ENCODE measurements at regions not wholly inside any gene's neighbourhood (a gene's known extent, or its start where the extent isn't known, plus 50 kb on each side); places are given as distances from the start of the nearest gene placed in this dataset.
A peak's percentile ranks its signal among the peaks of the same experiment; 100 is the strongest.

- Histone ChIP-seq H4K20me1 (ENCODE audit: low read length) (no peaks in the 10 kb centered on the region), H3K4me3 (ENCODE audit: low read length) (no peak overlapping the region), H3K79me2 (ENCODE audit: low read length) (no peaks in the 10 kb centered on the region), H3K4me1 (ENCODE audit: insufficient read depth, low read length) (peaks cover 22% of the 10 kb centered on the region), H3K27ac (ENCODE audit: low read length) (no peak overlapping the region), H2AFZ (ENCODE audit: low read length) (no peak overlapping the region), H3K27me3 (ENCODE audit: low read length) (no peaks in the 10 kb centered on the region), H3K36me3 (ENCODE audit: low read depth, low read length) (no peaks in the 10 kb centered on the region), H3K9me2 (replicated peaks; ENCODE audit: low read length) (no peaks in the 10 kb centered on the region), H3K4me2 (ENCODE audit: low read length) (no peak overlapping the region), H3K9ac (ENCODE audit: low read length) (no peak overlapping the region), H3K9me3 (ENCODE audit: low read length) (no peaks in the 10 kb centered on the region), H3F3A (ENCODE audit: low read length, unreplicated experiment) (no peaks in the 10 kb centered on the region)
- CTCF ChIA-PET, result no interaction called here
- ATAC-seq (no peak), DNase-seq (no peak)
- intact Hi-C loops (cut with micrococcal nuclease), result loop anchor here (5.0 kb wide), 3 partner anchors 215 to 570 kb away; no protein-coding TSS in a partner anchor
- TF ChIP-seq CTCF (conservative IDR thresholded peaks at IDR 0.05; ENCODE audit: low read depth, low read length) (no peak), EZH2phosphoT487 (IDR thresholded peaks at IDR 0.05; ENCODE audit: borderline replicate concordance, low read length) (no peak), EZH2 (IDR thresholded peaks at IDR 0.05; ENCODE audit: low read length, unreplicated experiment) (no peak)
- POLR2A ChIA-PET (ENCODE audit: unreplicated experiment), result interaction anchor here (0.6 kb wide), 1 partner anchor 17 kb away, joined by 3 read pairs; no protein-coding TSS in a partner anchor
- no TSS peak for BruUV-seq (replicated peaks)
Observed at GRCh38 chr7:84452618-84453017, 258.0 kb upstream of the SEMA3A start.

- DNase-seq, result peak; percentile 17
- no peak for TF ChIP-seq EZH2phosphoT487 (IDR thresholded peaks at IDR 0.05; ENCODE audit: borderline replicate concordance, low read length)
- no peak for TF ChIP-seq CTCF (conservative IDR thresholded peaks at IDR 0.05; ENCODE audit: low read depth, low read length)
- no peak for TF ChIP-seq EZH2 (IDR thresholded peaks at IDR 0.05; ENCODE audit: low read length, unreplicated experiment)
- Histone ChIP-seq H3K79me2 (ENCODE audit: low read length) (no peaks in the 10 kb centered on the region), H3K9me2 (replicated peaks; ENCODE audit: low read length) (no peaks in the 10 kb centered on the region), H4K20me1 (ENCODE audit: low read length) (no peaks in the 10 kb centered on the region), H3K27ac (ENCODE audit: low read length) (no peak overlapping the region), H3K27me3 (ENCODE audit: low read length) (no peaks in the 10 kb centered on the region), H3K4me2 (ENCODE audit: low read length) (no peak overlapping the region), H3K4me3 (ENCODE audit: low read length) (no peak overlapping the region), H3K9me3 (ENCODE audit: low read length) (no peaks in the 10 kb centered on the region), H3K4me1 (ENCODE audit: insufficient read depth, low read length) (peaks cover 22% of the 10 kb centered on the region), H3F3A (ENCODE audit: low read length, unreplicated experiment) (no peaks in the 10 kb centered on the region), H2AFZ (ENCODE audit: low read length) (no peak overlapping the region), H3K9ac (ENCODE audit: low read length) (no peak overlapping the region), H3K36me3 (ENCODE audit: low read depth, low read length) (no peaks in the 10 kb centered on the region)
- intact Hi-C loops (cut with micrococcal nuclease), result loop anchor here (2.0 to 5.0 kb wide), 5 partner anchors 38 to 572 kb away; no protein-coding TSS in a partner anchor
- peak; percentile 72 for ATAC-seq
- no TSS peak for BruUV-seq (replicated peaks)
- CTCF ChIA-PET, result no interaction called here
- POLR2A ChIA-PET (ENCODE audit: unreplicated experiment), result interaction anchor here (0.7 kb wide), 1 partner anchor 10 kb away, joined by 5 read pairs; no protein-coding TSS in a partner anchor
Observed at GRCh38 chr7:84450772-84451171, 256.2 kb upstream of the SEMA3A start.

GRCh38 chr7:84447636-84448293, 253.2 kb upstream of the SEMA3A start:
- H3K9me2 ChIP-seq (replicated peaks; ENCODE audit: low read length), result no peaks in the 10 kb centered on the region
- peaks cover 14% of the 10 kb centered on the region for H3K4me1 ChIP-seq (ENCODE audit: insufficient read depth, low read length)
- H3K4me2 ChIP-seq (ENCODE audit: low read length), result no peak overlapping the region
- no peak overlapping the region for H3K4me3 ChIP-seq (ENCODE audit: low read length)
- CTCF ChIA-PET, result no interaction called here
- H3K9ac ChIP-seq (ENCODE audit: low read length), result no peak overlapping the region
- POLR2A ChIA-PET (ENCODE audit: unreplicated experiment), result no interaction called here
- no peak overlapping the region for H2AFZ ChIP-seq (ENCODE audit: low read length)
- H3F3A ChIP-seq (ENCODE audit: low read length, unreplicated experiment), result no peaks in the 10 kb centered on the region
- H3K27ac ChIP-seq (ENCODE audit: low read length), result no peak overlapping the region
- TF ChIP-seq EZH2phosphoT487 (IDR thresholded peaks at IDR 0.05; ENCODE audit: borderline replicate concordance, low read length) (no peak), CTCF (conservative IDR thresholded peaks at IDR 0.05; ENCODE audit: low read depth, low read length) (no peak), EZH2 (IDR thresholded peaks at IDR 0.05; ENCODE audit: low read length, unreplicated experiment) (no peak)
- H3K27me3 ChIP-seq (ENCODE audit: low read length), result no peaks in the 10 kb centered on the region
- no peaks in the 10 kb centered on the region for H4K20me1 ChIP-seq (ENCODE audit: low read length)
- ATAC-seq, result no peak
- H3K79me2 ChIP-seq (ENCODE audit: low read length), result no peaks in the 10 kb centered on the region
- BruUV-seq (replicated peaks), result no TSS peak
- no peaks in the 10 kb centered on the region for H3K9me3 ChIP-seq (ENCODE audit: low read length)
- H3K36me3 ChIP-seq (ENCODE audit: low read depth, low read length), result no peaks in the 10 kb centered on the region
- intact Hi-C loops (cut with micrococcal nuclease), result no loop called here
- DNase-seq, result no peak

Measured in PC-3 (cell line).